ENCODE measurements at regions not wholly inside any gene's neighbourhood (a gene's known extent, or its start where the extent isn't known, plus 50 kb on each side); places are given as distances from the start of the nearest gene placed in this dataset.

GRCh38 chr10:128362514-128362913 lies 236.3 kb upstream of the MKI67 start:
- TF ChIP-seq CTCF (IDR thresholded peaks at IDR 0.05) = no peak
- Histone ChIP-seq H3K4me3 (ENCODE audit: low read depth in 1 of 2, low read length in 1 of 2) (no peak overlapping the region), H3K9me3 (no peaks in the 10 kb centered on the region), H3K36me3 (no peaks in the 10 kb centered on the region), H3K27ac (no peak overlapping the region), H3K4me1 (ENCODE audit: control insufficient read depth in 1 of 2, insufficient read depth in 1 of 2, low read depth in 1 of 2, low read length in 1 of 2) (no peaks in the 10 kb centered on the region), H3K27me3 (no peaks in the 10 kb centered on the region)

- no peaks in the 10 kb centered on the region for H3K27me3 ChIP-seq
These were observed 238.4 kb upstream of the MKI67 start for GRCh38 chr10:128364631-128365030.

GRCh38 chr10:128365156-128365725 lies 239.0 kb upstream of the MKI67 start:
- no peak for TF ChIP-seq CTCF (IDR thresholded peaks at IDR 0.05)
- H3K4me3 ChIP-seq (ENCODE audit: low read depth in 1 of 2, low read length in 1 of 2) = no peak overlapping the region

More at GRCh38 chr10:128364631-128365030, 238.4 kb upstream of the MKI67 start:
- no peaks in the 10 kb centered on the region for H3K9me3 ChIP-seq
- H3K4me3 ChIP-seq (ENCODE audit: low read depth in 1 of 2, low read length in 1 of 2) = no peak overlapping the region
- H3K4me1 ChIP-seq (ENCODE audit: control insufficient read depth in 1 of 2, insufficient read depth in 1 of 2, low read depth in 1 of 2, low read length in 1 of 2) = no peaks in the 10 kb centered on the region
- H3K36me3 ChIP-seq = no peaks in the 10 kb centered on the region
- no peak for TF ChIP-seq CTCF (IDR thresholded peaks at IDR 0.05)
- no peak overlapping the region for H3K27ac ChIP-seq

GRCh38 chr10:128367807-128368206 lies 241.6 kb upstream of the MKI67 start:
- H3K27me3 ChIP-seq = no peaks in the 10 kb centered on the region
- H3K4me1 ChIP-seq (ENCODE audit: control insufficient read depth in 1 of 2, insufficient read depth in 1 of 2, low read depth in 1 of 2, low read length in 1 of 2) = no peaks in the 10 kb centered on the region
- H3K9me3 ChIP-seq = no peaks in the 10 kb centered on the region
- H3K27ac ChIP-seq = no peak overlapping the region
- no peaks in the 10 kb centered on the region for H3K36me3 ChIP-seq
- TF ChIP-seq CTCF (IDR thresholded peaks at IDR 0.05) = no peak
- no peak overlapping the region for H3K4me3 ChIP-seq (ENCODE audit: low read depth in 1 of 2, low read length in 1 of 2)

More at GRCh38 chr10:128365156-128365725, 239.0 kb upstream of the MKI67 start:
- no peaks in the 10 kb centered on the region for H3K27me3 ChIP-seq
- no peaks in the 10 kb centered on the region for H3K36me3 ChIP-seq
- H3K4me1 ChIP-seq (ENCODE audit: control insufficient read depth in 1 of 2, insufficient read depth in 1 of 2, low read depth in 1 of 2, low read length in 1 of 2) = no peaks in the 10 kb centered on the region
- H3K27ac ChIP-seq = no peak overlapping the region
- no peaks in the 10 kb centered on the region for H3K9me3 ChIP-seq

- H3K27ac ChIP-seq = no peak overlapping the region
- no peaks in the 10 kb centered on the region for H3K9me3 ChIP-seq
- no peaks in the 10 kb centered on the region for H3K4me1 ChIP-seq (ENCODE audit: control insufficient read depth in 1 of 2, insufficient read depth in 1 of 2, low read depth in 1 of 2, low read length in 1 of 2)
- no peaks in the 10 kb centered on the region for H3K27me3 ChIP-seq
- H3K36me3 ChIP-seq = no peaks in the 10 kb centered on the region
- no peak for TF ChIP-seq CTCF (IDR thresholded peaks at IDR 0.05)
- no peak overlapping the region for H3K4me3 ChIP-seq (ENCODE audit: low read depth in 1 of 2, low read length in 1 of 2)
These were observed 243.0 kb upstream of the MKI67 start for GRCh38 chr10:128369101-128369650.
